C4-2B (cell line): ENCODE measurements at regions not wholly inside any gene's neighbourhood (a gene's known extent, or its start where the extent isn't known, plus 50 kb on each side); places are given as distances from the start of the nearest gene placed in this dataset.

Source experiments
- H3K27ac ChIP-seq: fragments of 450-650 bp; 2 replicates; pipeline ENCODE4 v1.5.1; 2017
- CTCF ChIP-seq: fragments of 450-650 bp; conservative IDR thresholded peaks from 2 replicates; pipeline ENCODE4 v1.5.1; 2017; ENCODE audit warnings: mild to moderate bottlenecking
- ZFX ChIP-seq: fragments of 450-650 bp; IDR thresholded peaks from 2 replicates; pipeline ENCODE4 v1.6.1; 2017

- no peak overlapping the region for H3K27ac ChIP-seq
These were observed 406.5 kb upstream of the GJE1 start for GRCh38 chr6:141726248-141726647.

GRCh38 chr6:141724731-141725130, 408.0 kb upstream of the GJE1 start:
- no peak for TF ChIP-seq ZFX
- TF ChIP-seq CTCF, result no peak
- no peak overlapping the region for H3K27ac ChIP-seq

More at GRCh38 chr6:141726248-141726647, 406.5 kb upstream of the GJE1 start:
- TF ChIP-seq CTCF, result no peak
- no peak for TF ChIP-seq ZFX

- TF ChIP-seq ZFX, result no peak
- no peak for TF ChIP-seq CTCF
- H3K27ac ChIP-seq, result no peak overlapping the region
These were observed 413.2 kb upstream of the GJE1 start for GRCh38 chr6:141719476-141719875.

- TF ChIP-seq ZFX, result no peak
These were observed 427.3 kb upstream of the GJE1 start for GRCh38 chr6:141705431-141705830.

GRCh38 chr6:141704151-141704550, 428.6 kb upstream of the GJE1 start:
- TF ChIP-seq ZFX, result no peak
- no peak for TF ChIP-seq CTCF
- no peak overlapping the region for H3K27ac ChIP-seq

More at GRCh38 chr6:141705431-141705830, 427.3 kb upstream of the GJE1 start:
- no peak overlapping the region for H3K27ac ChIP-seq

GRCh38 chr6:141701732-141702131, 431.0 kb upstream of the GJE1 start:
- H3K27ac ChIP-seq, result no peak overlapping the region
- no peak for TF ChIP-seq ZFX

- TF ChIP-seq ZFX (no peak), CTCF (no peak)
- no peak overlapping the region for H3K27ac ChIP-seq
These were observed 431.9 kb upstream of the GJE1 start for GRCh38 chr6:141700819-141701218.

GRCh38 chr6:141688916-141689315, 443.8 kb upstream of the GJE1 start:
- no peak for TF ChIP-seq ZFX
- no peak for TF ChIP-seq CTCF
- no peak overlapping the region for H3K27ac ChIP-seq

GRCh38 chr6:141685416-141685815, 447.3 kb upstream of the GJE1 start:
- H3K27ac ChIP-seq, result no peak overlapping the region
- TF ChIP-seq CTCF (no peak), ZFX (no peak)
